NCI-H1417 (cell line): ENCODE measurements at regions not wholly inside any gene's neighbourhood (a gene's known extent, or its start where the extent isn't known, plus 50 kb on each side); places are given as distances from the start of the nearest gene placed in this dataset.
A peak's percentile ranks its signal among the peaks of the same experiment; 100 is the strongest.
"Not testable (repeated sequence)": the region's sequence is repeated elsewhere in the genome, so short reads cannot be mapped to it uniquely, and the experiment has no call there.

Experiments used
- DNase-seq, 3 experiments: peaks; one replicate each; lab custom pipeline; 2025; lab: John Stamatoyannopoulos, UW

GRCh38 chr5:126046318-126046717 is 376.9 kb upstream of the GRAMD2B start:
- DNase-seq: no peak

DNA sequence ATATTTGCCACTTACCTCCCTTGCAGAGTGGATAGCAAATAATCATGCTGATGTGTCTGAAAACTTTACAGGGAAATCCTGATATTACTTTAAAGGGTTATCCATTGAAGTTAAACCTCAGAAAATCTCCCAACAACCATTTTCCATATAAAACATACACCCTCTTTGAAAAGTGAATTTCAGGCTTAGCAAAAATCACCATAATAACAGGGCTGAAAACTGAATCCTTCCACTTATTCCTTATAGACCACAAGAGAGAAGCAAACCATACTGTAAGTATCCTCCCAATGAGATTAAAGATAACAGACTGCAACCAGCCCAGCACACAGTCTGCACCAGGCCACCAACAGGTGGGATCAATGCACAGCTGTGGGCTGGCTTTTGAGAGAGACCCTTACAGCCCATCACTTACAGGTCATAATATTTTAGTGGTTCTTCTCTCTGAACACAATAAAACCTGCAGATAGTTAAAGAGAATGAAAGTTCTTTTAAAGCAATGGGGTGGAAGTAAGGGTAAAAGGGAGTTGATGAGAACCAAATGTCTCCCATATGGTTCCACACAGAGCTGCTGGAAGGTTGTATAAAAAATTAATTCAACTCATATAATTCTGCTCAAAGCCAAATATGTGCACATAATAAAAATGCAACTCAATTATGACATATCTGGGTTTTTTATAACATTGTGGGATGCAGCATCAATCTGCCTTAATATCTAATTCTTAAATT is 376.2 kb upstream of the GRAMD2B start:
- no peak for DNase-seq

GRCh38 chr5:126052120-126052519 is 371.1 kb upstream of the GRAMD2B start:
- no peak for DNase-seq

GRCh38 chr5:126052791-126053190 is 370.4 kb upstream of the GRAMD2B start:
- no peak for DNase-seq

- peak in 2 of 3 experiments; percentile 10 to 21 for DNase-seq
These were observed 369.6 kb upstream of the GRAMD2B start for GRCh38 chr5:126053630-126054029.

DNA sequence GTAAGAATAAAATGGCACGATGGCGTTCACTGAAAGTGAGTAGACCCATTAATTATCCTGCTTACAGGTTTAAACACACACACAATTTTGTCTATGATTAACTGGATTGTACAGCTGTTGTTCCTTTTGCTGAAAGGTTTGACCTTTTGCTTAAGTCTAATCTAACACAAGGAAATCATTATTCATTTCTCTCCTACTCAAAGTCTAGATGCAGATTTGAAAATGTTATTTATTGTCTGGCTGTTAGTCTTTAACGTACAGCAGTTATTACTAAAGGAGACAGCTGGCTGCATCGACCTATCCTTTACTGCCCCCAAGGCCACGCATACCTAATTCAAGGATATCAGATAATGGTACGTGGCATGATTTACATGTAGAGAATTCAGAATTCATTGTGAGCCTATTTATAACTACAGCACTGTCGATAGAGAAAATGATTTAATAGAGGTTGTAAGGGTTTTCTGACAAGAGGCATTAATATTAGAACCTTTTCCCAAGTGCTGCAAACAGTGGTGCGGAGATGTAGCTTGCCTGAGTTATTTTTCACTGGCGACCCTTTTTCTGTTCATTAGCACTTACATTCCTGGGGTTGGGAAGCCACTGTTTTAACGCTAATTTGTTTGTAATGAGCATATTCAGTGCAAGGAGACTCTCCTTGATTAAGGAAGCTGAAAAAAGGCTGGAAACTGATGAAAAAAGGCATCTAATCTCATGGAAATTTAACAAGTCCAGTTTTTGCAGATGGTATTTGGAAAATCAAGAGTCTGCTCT is 368.4 kb upstream of the GRAMD2B start:
- DNase-seq: peak in 2 of 3 experiments; percentile 76 to 89

GRCh38 chr5:126055348-126055729 is 367.9 kb upstream of the GRAMD2B start:
- DNase-seq: peak in 2 of 3 experiments; percentile 48 to 78

GRCh38 chr5:126056352-126056751 is 366.9 kb upstream of the GRAMD2B start:
- DNase-seq: peak in 1 of 3 experiments; percentile 44

DNA sequence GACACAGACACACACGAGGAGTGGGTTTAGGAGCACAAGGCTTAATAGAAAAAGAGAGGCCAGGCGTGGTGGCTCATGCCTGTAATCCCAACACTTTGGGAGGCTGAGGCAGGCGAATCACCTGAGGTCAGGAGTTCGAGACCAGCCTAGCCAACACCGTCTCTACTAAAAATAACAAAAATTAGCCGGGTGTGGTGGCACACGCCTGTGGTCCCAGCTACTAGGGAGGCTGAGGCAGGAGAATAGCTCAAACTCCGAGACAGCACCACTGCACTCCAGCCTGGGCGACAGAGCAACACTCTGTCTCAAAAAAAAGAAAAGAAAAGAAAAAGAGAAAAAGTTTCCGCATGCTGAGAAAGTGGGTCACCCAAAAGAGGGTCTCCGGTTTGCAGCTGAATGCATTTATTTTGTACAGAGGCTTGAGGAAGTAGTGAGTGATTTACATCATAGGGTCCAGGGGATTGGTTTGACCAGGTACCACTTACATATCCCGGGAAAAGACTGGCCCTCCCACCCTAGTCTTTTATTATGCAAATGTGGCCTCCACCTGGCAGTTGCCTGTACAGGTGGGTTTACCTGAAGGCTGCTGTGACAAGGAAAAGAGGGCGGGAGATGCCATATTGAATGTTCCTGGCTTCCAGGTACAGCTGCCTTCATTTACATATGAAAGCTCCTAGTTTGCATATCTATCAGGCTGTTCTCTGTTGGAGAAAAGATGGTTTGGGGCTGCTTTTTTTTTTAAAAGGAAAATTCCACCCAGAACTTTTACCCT is 366.2 kb upstream of the GRAMD2B start:
- DNase-seq: no peak

- not testable (repeated sequence) for DNase-seq
These were observed 364.8 kb upstream of the GRAMD2B start for GRCh38 chr5:126058392-126058791.

GRCh38 chr5:126062398-126063221 is 360.6 kb upstream of the GRAMD2B start:
- no peak for DNase-seq

DNA sequence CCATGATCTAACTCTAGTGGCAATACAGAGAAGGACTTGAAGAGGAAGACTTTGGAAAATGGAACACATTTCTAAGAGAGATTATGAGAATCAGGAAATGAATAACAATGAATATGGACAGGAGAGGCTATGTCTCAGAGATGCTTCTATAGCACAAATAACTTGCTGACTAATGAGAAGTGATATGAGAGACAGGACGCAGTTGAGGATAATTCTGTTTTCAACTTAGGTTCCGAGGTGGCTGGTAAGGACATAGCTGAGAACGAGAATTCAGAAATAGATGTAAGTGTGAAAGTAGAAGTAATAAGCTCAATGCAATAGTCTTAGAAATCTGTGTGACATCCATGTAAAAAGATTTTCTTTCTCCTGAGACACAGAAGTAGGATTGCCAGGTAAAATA is 358.1 kb upstream of the GRAMD2B start:
- no peak for DNase-seq

- no peak for DNase-seq
These were observed 356.4 kb upstream of the GRAMD2B start for GRCh38 chr5:126066836-126067235.

- DNase-seq: no peak
These were observed 355.8 kb upstream of the GRAMD2B start for GRCh38 chr5:126067404-126067803.

DNA sequence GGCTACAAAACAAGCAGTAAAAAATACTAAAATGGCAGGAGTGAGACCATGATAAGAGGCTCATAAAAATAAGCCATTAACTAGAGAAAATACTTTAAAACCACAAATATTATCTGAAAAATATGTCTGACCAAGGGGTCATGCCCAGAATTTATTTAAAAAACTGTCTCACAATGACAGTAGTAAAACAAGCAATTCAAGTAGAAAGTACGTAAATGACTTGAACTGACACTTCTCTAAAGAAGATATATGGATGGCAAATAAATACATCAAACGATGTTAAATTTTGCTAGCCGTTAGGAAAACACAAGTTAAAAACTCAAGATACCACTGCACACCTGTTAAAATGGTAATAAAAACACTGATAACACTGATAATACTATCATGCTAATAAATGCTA is 353.9 kb upstream of the GRAMD2B start:
- DNase-seq: peak in 1 of 3 experiments; percentile 2

DNA sequence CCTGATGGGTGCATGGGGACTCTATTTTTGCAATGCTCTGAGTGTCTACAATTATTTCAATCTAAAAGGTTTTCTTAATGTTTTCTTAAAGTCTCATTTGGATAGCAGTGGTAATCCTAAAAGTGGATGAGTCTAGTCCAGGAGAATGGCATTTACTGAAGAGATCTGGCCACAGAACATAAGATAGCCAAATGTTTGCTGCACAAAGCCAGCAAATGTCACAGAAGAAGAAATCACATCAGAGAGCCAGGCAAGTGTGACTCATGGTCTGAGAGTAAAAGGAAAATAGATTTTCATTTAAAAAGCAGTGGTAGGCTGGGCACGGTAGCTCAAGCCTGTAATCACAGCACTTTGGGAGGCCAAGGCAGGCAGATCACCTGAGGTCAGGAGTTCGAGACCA is 352.7 kb upstream of the GRAMD2B start:
- no peak for DNase-seq

DNA sequence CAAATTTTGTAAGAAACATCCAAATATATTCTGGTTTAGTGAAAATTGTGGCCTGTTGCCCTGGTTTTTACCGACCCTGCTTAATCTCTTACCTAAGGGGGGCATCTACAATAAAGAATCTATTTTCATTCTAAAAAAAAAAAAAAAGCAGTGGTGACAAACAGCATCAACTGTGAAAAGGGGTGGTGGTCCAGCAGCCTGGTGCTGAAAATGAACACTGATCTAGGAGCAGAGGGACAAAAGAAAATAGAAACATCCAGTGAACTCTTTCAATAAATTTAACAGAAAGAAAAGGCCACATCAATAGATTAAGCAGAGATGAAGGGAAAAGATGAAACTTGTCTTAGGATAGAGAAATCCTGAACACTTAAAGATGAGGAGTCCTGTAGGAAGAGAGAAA is 348.7 kb upstream of the GRAMD2B start:
- no peak for DNase-seq

DNA sequence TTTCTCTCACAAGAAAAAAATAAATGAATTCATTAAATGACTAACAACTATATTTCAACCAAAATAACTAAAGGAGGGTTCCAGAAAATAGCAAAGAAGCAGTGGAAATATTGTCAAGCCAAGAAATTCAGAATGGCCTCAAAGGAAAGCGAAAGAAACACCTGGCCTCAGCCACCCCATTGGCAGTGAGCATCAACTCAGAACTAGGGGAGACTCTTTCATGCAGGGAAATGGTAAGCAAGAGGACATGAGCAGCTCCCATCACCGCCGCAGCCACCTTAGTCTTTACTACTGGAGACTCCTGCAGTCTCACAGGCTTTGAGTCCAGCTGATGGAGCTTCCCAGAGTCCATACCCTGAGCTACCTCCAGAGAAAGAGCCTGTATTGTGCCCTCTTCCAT is 343.9 kb upstream of the GRAMD2B start:
- DNase-seq: no peak

GRCh38 chr5:126081209-126081608 is 342.0 kb upstream of the GRAMD2B start:
- no peak for DNase-seq

- DNase-seq: no peak
These were observed 330.2 kb upstream of the GRAMD2B start for GRCh38 chr5:126093041-126093440.

GRCh38 chr5:126093718-126094117 is 329.5 kb upstream of the GRAMD2B start:
- no peak for DNase-seq

DNA sequence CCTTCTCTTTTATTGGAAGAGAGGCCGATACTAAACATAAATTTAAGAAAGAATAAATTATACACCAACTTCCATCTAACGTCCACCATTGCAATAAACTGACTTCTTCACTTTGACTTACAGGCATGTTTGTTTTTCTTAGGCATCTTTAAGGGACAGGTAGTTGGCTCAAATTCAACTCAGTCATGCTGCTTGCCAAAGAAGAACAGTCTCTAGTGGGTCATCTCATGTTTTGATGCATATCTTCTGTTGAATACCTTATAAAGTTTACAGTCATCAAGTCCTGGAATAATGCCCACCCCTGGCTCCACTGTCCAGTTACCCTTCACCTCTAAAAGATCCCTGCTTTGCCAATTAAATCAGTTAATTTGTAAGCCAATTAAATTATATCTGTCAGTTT is 328.2 kb upstream of the GRAMD2B start:
- DNase-seq: no peak
